Nephron (organoid): ENCODE measurements at regions not wholly inside any gene's neighbourhood (a gene's known extent, or its start where the extent isn't known, plus 50 kb on each side); places are given as distances from the start of the nearest gene placed in this dataset.

Experiments used
- H3K27ac Mint-ChIP-seq, 3 experiments: 2 replicates each; pipeline ENCODE4 v1.8.0; 2020; ENCODE audit warnings: mixed read lengths in 3 of 3, mild to moderate bottlenecking in 2 of 3, moderate library complexity in 1 of 3
- H3K27me3 Mint-ChIP-seq: 2 replicates; pipeline ENCODE4 v1.8.0; 2021; ENCODE audit warnings: low read depth, mild to moderate bottlenecking, moderate library complexity, mixed read lengths
- H3K36me3 Mint-ChIP-seq: 2 replicates; pipeline ENCODE4 v1.8.0; 2020; ENCODE audit warnings: low read depth, mixed read lengths
- H3K4me1 Mint-ChIP-seq: 2 replicates; pipeline ENCODE4 v1.8.0; 2020; ENCODE audit warnings: mixed read lengths
- H3K4me3 Mint-ChIP-seq, 3 experiments: 2 replicates each; pipeline ENCODE4 v1.8.0; 2020; ENCODE audit warnings: mild to moderate bottlenecking in 3 of 3, mixed read lengths in 3 of 3, moderate library complexity in 2 of 3
- H3K9me3 Mint-ChIP-seq: 2 replicates; pipeline ENCODE4 v1.8.0; 2020; ENCODE audit warnings: mixed read lengths
- TF ChIP-seq, protein P1 (sequence below), 3 experiments: fragments of 200-600 bp; sonication (generic); IDR thresholded peaks; one replicate each; pipeline ENCODE4 v1.5.0; 2021; ENCODE audit warnings: antibody characterized with exemption in 3 of 3; ENCODE audit not compliant: unreplicated experiment in 3 of 3

DNA sequence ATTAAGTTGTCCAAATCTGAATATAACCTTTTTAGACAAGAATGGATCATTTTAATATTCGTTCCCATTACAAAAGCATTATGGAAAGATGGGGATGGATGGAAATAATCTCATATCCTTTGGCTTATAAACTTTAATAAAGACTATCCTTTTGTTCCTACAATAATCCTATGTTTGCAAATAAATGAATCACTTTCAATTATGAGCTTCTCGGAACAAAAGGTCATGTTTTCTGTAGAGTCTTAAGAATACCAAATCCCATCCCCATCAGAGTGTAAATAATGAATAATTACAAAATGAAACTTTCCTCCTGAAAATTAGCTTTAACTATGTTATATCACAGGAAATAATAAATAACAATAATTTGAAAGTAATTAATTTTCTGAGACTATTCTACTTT lies 329.7 kb downstream of the NR2F1-AS1 start:
- Mint-ChIP-seq H3K36me3 (no peaks in the 10 kb centered on the region), H3K27ac (no peak overlapping the region), H3K27me3 (no peaks in the 10 kb centered on the region), H3K9me3 (no peaks in the 10 kb centered on the region), H3K4me3 (no peak overlapping the region), H3K4me1 (peaks cover 48% of the 10 kb centered on the region)
- TF ChIP-seq, protein P1, sequence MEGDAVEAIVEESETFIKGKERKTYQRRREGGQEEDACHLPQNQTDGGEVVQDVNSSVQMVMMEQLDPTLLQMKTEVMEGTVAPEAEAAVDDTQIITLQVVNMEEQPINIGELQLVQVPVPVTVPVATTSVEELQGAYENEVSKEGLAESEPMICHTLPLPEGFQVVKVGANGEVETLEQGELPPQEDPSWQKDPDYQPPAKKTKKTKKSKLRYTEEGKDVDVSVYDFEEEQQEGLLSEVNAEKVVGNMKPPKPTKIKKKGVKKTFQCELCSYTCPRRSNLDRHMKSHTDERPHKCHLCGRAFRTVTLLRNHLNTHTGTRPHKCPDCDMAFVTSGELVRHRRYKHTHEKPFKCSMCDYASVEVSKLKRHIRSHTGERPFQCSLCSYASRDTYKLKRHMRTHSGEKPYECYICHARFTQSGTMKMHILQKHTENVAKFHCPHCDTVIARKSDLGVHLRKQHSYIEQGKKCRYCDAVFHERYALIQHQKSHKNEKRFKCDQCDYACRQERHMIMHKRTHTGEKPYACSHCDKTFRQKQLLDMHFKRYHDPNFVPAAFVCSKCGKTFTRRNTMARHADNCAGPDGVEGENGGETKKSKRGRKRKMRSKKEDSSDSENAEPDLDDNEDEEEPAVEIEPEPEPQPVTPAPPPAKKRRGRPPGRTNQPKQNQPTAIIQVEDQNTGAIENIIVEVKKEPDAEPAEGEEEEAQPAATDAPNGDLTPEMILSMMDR (IDR thresholded peaks at IDR 0.05; ENCODE audit: unreplicated experiment in 3 of 3): no peak

DNA sequence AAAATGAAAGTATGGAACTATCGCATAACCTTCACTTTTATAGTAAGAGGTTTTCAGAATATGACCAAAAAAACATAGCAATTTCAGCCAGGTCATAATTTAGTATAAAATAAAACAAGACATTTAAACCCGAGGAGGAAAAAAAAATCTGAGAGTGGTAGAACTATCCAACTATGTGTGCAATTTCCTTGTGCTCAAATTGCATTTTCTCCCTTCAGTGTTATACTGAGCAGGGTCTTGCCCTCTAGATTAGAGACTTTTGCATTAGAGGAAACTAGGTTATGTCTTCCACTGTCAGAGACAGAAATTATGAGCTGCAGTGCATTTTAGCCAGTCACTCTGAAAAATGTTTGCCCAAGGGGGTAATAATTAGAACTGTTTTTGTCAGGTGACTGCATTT lies 330.6 kb downstream of the NR2F1-AS1 start:
- H3K27me3 Mint-ChIP-seq: no peaks in the 10 kb centered on the region
- peak overlapping the region; percentile 55 to 93 (median 87) for H3K27ac Mint-ChIP-seq
- H3K4me3 Mint-ChIP-seq: peak overlapping the region in 2 of 3 experiments; percentile 13 to 70
- H3K4me1 Mint-ChIP-seq: peaks cover 50% of the 10 kb centered on the region
- H3K36me3 Mint-ChIP-seq: no peaks in the 10 kb centered on the region
- no peaks in the 10 kb centered on the region for H3K9me3 Mint-ChIP-seq
- TF ChIP-seq, protein P1 (IDR thresholded peaks at IDR 0.05; ENCODE audit: unreplicated experiment in 3 of 3): no peak

DNA sequence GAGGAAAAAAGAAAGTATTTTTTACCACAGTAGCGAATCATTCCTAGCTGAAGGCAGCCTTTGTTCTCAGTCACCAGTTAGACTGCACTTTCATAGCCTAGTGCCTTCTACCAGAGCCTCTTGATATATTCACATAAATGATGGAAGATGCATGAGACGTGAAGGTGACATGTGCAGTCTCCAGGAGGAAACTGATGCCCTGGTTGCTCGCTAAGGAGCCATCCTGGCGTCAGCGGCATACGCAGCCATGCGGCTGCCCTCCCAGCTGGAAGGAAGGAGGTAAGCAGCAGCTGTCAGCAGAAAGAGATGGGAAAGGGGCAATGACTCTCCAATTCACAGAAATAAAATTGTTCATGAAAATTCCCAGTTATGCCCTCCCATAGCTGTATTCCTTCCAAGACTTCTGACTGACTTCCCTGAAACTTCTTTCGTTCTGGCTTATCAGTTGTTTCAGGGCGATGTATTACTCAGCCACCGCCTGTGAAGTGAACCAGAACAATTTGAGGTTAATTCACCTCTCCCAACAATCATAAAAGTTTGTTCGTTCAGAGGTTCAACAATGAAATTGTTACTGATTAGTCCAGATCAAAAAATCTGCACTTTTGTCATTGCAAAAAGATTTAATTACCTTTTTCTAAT lies 331.2 kb downstream of the NR2F1-AS1 start:
- H3K36me3 Mint-ChIP-seq: no peaks in the 10 kb centered on the region
- peaks cover 56% of the 10 kb centered on the region for H3K4me1 Mint-ChIP-seq
- H3K9me3 Mint-ChIP-seq: no peaks in the 10 kb centered on the region
- H3K27me3 Mint-ChIP-seq: no peaks in the 10 kb centered on the region
- H3K4me3 Mint-ChIP-seq: peak overlapping the region in 2 of 3 experiments; percentile 61 to 70
- peak overlapping the region; percentile 55 to 93 (median 87) for H3K27ac Mint-ChIP-seq
- TF ChIP-seq, protein P1 (IDR thresholded peaks at IDR 0.05; ENCODE audit: unreplicated experiment in 3 of 3): no peak

DNA sequence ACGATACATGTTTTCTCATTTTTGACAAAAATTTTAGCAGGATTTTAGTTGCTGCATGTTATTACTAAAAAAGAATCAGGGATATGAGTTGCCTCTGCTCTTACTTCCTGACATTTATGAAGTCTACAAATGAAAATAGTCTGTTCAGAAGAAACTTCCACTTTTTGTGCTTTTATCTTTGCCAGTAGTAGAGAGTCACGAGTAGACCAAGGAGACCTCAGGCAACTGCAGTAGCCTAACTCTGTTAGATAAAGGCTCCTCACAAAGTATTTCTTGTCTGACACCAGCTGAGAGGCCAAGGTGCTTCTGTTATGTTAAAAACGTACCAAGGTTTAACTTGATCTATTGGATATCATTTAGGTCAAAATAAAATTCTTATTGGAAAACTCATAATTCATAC lies 333.9 kb downstream of the NR2F1-AS1 start:
- H3K9me3 Mint-ChIP-seq: no peaks in the 10 kb centered on the region
- H3K27me3 Mint-ChIP-seq: no peaks in the 10 kb centered on the region
- H3K4me3 Mint-ChIP-seq: no peak overlapping the region
- H3K36me3 Mint-ChIP-seq: no peaks in the 10 kb centered on the region
- H3K4me1 Mint-ChIP-seq: peaks cover 68% of the 10 kb centered on the region
- peak overlapping the region; percentile 83 to 97 (median 95) for H3K27ac Mint-ChIP-seq
- TF ChIP-seq, protein P1 (IDR thresholded peaks at IDR 0.05; ENCODE audit: unreplicated experiment in 3 of 3): no peak

DNA sequence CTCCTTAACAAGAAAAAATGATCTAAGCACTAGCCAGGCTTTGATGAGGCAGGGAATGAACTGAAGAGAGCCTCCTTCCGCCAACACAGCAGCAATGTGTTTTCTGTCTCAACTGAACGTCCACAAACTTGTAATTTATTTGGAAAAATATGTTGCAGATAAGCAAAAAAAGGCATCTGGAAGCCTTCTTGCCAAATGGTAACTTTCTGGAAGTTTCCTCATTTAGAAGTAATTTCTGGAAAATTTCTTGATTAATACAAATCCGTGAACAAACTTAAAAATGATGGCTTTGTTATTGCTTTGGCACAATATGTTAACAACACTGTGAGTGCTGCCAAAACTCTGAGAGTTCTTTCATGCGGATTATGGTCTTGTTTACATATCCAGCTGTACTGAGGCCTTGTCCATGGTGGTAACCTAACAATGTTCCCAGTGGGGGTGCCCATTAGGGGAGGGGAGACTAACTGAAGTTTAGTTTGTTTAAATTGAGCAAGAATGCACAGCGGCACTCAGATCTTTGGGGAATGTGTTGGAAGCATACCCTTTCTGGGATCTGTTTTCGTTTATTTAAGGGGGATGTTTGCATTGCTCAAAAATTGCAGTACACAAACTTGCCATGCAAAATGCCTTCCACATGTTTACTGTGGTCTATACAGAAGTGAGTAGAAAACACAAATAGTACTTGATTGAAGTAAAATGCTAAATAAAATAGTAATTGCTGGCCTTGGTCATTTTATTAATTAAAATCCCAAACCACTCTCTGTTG lies 334.7 kb downstream of the NR2F1-AS1 start:
- TF ChIP-seq, protein P1 (IDR thresholded peaks at IDR 0.05; ENCODE audit: unreplicated experiment in 3 of 3): no peak

More for the DNA sequence above, 334.7 kb downstream of the NR2F1-AS1 start:
- Mint-ChIP-seq H3K4me3 (peak overlapping the region in 2 of 3 experiments; percentile 2 to 46), H3K27me3 (no peaks in the 10 kb centered on the region), H3K9me3 (no peaks in the 10 kb centered on the region), H3K27ac (peak overlapping the region; percentile 83 to 97 (median 95)), H3K36me3 (no peaks in the 10 kb centered on the region), H3K4me1 (peaks cover 69% of the 10 kb centered on the region)
